AG04449 (cell line): ENCODE measurements at regions not wholly inside any gene's neighbourhood (a gene's known extent, or its start where the extent isn't known, plus 50 kb on each side); places are given as distances from the start of the nearest gene placed in this dataset.
"Not testable (repeated sequence)": the region's sequence is repeated elsewhere in the genome, so short reads cannot be mapped to it uniquely, and the experiment has no call there.

Experiments used
- CTCF ChIA-PET: fragments of 350-600 bp; formaldehyde crosslinking; extraction: SDS; loops from one replicate; lab custom pipeline; 2021; ENCODE audit warnings: antibody characterized with exemption; lab: Yijun Ruan, JAX
- POLR2A ChIA-PET: fragments of 400-600, 350-600 bp; formaldehyde crosslinking; extraction: SDS; loops from one replicate; lab custom pipeline; 2020; ENCODE audit warnings: antibody characterized with exemption, inconsistent platforms; lab: Yijun Ruan, JAX
- DNase-seq: peaks from one replicate; pipeline ENCODE4 v3.0.0-alpha.2; 2010; ENCODE audit warnings: low read depth, low spot score
- H3K4me3 ChIP-seq: 2 replicates; pipeline ENCODE4 v1.5.1; 2011; ENCODE audit warnings: low read depth, mild to moderate bottlenecking, control low read depth, low read length
- CTCF ChIP-seq: IDR thresholded peaks from one replicate; pipeline ENCODE4 v1.5.1; 2011; ENCODE audit warnings: mild to moderate bottlenecking, moderate library complexity, low read length, control low read depth, inconsistent platforms; ENCODE audit not compliant: insufficient read depth; ENCODE audit errors: missing control alignments

GRCh38 chr2:230627806-230628724 lies 84.6 kb upstream of the CAB39 start:
- CTCF ChIA-PET = interaction anchor here (1.0 to 3.0 kb wide), 2 partner anchors 17 to 170 kb away, joined by 3 to 8 read pairs; no protein-coding TSS in a partner anchor
- POLR2A ChIA-PET = no interaction called here
- no peak for DNase-seq
- TF ChIP-seq CTCF = no peak
- no peak overlapping the region for H3K4me3 ChIP-seq

GRCh38 chr2:230631470-230631869 lies 81.2 kb upstream of the CAB39 start:
- no peak for DNase-seq
- POLR2A ChIA-PET = no interaction called here
- no peak overlapping the region for H3K4me3 ChIP-seq
- CTCF ChIA-PET = no interaction called here
- TF ChIP-seq CTCF = no peak

GRCh38 chr2:230634146-230634545 lies 78.5 kb upstream of the CAB39 start:
- TF ChIP-seq CTCF = no peak
- ChIA-PET CTCF (no interaction called here), POLR2A (interaction anchor here (0.8 kb wide), 1 partner anchor 643 kb away, joined by 3 read pairs; no protein-coding TSS in a partner anchor)
- H3K4me3 ChIP-seq = no peak overlapping the region
- DNase-seq = no peak

- H3K4me3 ChIP-seq, POLR2A ChIA-PET, CTCF ChIA-PET, DNase-seq: not testable (repeated sequence)
Measured at GRCh38 chr2:230634721-230635313, 77.8 kb upstream of the CAB39 start.

- CTCF ChIA-PET = no interaction called here
- no peak overlapping the region for H3K4me3 ChIP-seq
- TF ChIP-seq CTCF = no peak
- DNase-seq = no peak
- POLR2A ChIA-PET = no interaction called here
Measured at GRCh38 chr2:230636684-230637271, 75.9 kb upstream of the CAB39 start.

GRCh38 chr2:230637486-230637885 lies 75.2 kb upstream of the CAB39 start:
- CTCF ChIA-PET, DNase-seq, POLR2A ChIA-PET, H3K4me3 ChIP-seq: not testable (repeated sequence)

- POLR2A ChIA-PET = no interaction called here
Measured at GRCh38 chr2:230640540-230641011, 72.1 kb upstream of the CAB39 start.

More at GRCh38 chr2:230640540-230641011, 72.1 kb upstream of the CAB39 start:
- no peak for TF ChIP-seq CTCF
- CTCF ChIA-PET = no interaction called here
- no peak for DNase-seq
- no peak overlapping the region for H3K4me3 ChIP-seq
